Ovary (tissue), 7 donors: ENCODE measurements at regions not wholly inside any gene's neighbourhood (a gene's known extent, or its start where the extent isn't known, plus 50 kb on each side); places are given as distances from the start of the nearest gene placed in this dataset.

Experiments
- DNase-seq, 5 donors: peaks; one replicate each; pipeline ENCODE4 v3.0.0-alpha.2; 2019 to 2020
- H3K27ac ChIP-seq, 2 donors: fragments of 200-600 bp; one replicate each; pipeline versions ENCODE4 v1.5.1 to v1.8.0; 2019 to 2022
- H3K27me3 ChIP-seq: fragments of 200-600 bp; one replicate; pipeline ENCODE4 v1.8.0; 2022
- H3K36me3 ChIP-seq: fragments of 200-600 bp; sonication (generic); one replicate; pipeline ENCODE4 v1.5.1; 2019
- H3K4me1 ChIP-seq: one replicate; pipeline ENCODE4 v1.8.1; 2013; ENCODE audit warnings: mild to moderate bottlenecking, moderate library complexity; ENCODE audit not compliant: insufficient read depth
- H3K4me3 ChIP-seq: fragments of 200-600 bp; sonication (generic); one replicate; pipeline ENCODE4 v1.5.1; 2017
- H3K9me3 ChIP-seq, 2 donors: fragments of 200-600 bp in 1 of 2; sonication (generic) in 1 of 2; one replicate each; pipeline versions ENCODE4 v1.5.1 to v1.8.1; 2013 to 2019; ENCODE audit warnings: mild to moderate bottlenecking in 1 of 2, moderate library complexity in 1 of 2
- EP300 ChIP-seq: sonication (generic); formaldehyde crosslinking; IDR thresholded peaks from one replicate; pipeline ENCODE4 v1.6.1; 2017; ENCODE audit warnings: antibody characterized with exemption
- POLR2A ChIP-seq: fragments of 450-650 bp; IDR thresholded peaks from one replicate; pipeline ENCODE4 v1.6.1; 2017; ENCODE audit warnings: antibody characterized with exemption, mild to moderate bottlenecking, moderate library complexity
- WGBS, 3 donors: extraction: QIAGEN DNeasy Blood & Tissue Kit in 1 of 3; methylation state at CpG; one replicate each; pipeline versions ENCODE4 v1.1.5 to v1.1.7; 2013 to 2017; 5-methylcytosine and 5-hydroxymethylcytosine counted together
- intact Hi-C, 4 donors: fragments of 100-400 bp; cut with DNase I; formaldehyde crosslinking; loops; one replicate each; pipeline versions ENCODE4 v1.11.0 to v1.15.1; 2022 to 2023
- TF ChIP-seq, protein P1 (sequence below), 3 donors: fragments of 450-650 bp in 2 of 3; fragments of 200-600 bp in 1 of 3; IDR thresholded peaks; one replicate each; pipeline versions ENCODE4 v1.5.1 to v1.8.0; 2016 to 2022; ENCODE audit warnings: antibody characterized with exemption in 3 of 3, mild to moderate bottlenecking in 1 of 3
- donor health status: DM: no; HTN: no; CAD: no; lungs with moderate emphysema.
- donor health status: DM: no; HTN: no; CAD: no.
- donor health status: Bipolar disorder and iron deficiency.
- donor health status: DM: no; HTN: no; CAD: no.
- donor health status: DM: yes; HTN: yes; CAD: no.

DNA sequence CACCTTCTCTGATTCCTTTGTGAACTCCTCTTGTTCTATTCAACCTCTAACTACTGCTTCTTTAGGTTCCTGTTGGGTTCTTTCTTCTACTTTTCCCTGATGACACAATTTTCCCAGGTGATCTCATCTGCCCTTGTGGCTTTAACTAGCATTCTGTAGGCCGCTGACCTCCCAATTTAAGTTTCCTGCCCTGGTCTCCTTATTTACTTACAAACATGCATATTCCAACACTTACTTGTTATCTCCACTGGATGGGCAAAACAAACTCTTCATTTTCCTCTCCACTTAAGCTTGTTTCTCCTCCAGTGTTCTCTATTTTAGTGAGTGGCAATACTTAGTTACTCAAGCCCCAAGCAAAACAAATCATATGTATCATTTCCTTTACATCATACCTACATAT, 734.5 kb downstream of the METTL15 start:
- Histone ChIP-seq H3K36me3 (no peaks in the 10 kb centered on the region), H3K4me1 (no peaks in the 10 kb centered on the region), H3K27me3 (no peaks in the 10 kb centered on the region), H3K27ac (no peak overlapping the region), H3K9me3 (no peaks in the 10 kb centered on the region), H3K4me3 (no peak overlapping the region)
- DNase-seq: no peak
- WGBS, 3 donors: 78 to 90% (median 79%) methylated on average over 1 of the region's 1 CpG
- TF ChIP-seq POLR2A (no peak), EP300 (no peak)
- TF ChIP-seq, protein P1, sequence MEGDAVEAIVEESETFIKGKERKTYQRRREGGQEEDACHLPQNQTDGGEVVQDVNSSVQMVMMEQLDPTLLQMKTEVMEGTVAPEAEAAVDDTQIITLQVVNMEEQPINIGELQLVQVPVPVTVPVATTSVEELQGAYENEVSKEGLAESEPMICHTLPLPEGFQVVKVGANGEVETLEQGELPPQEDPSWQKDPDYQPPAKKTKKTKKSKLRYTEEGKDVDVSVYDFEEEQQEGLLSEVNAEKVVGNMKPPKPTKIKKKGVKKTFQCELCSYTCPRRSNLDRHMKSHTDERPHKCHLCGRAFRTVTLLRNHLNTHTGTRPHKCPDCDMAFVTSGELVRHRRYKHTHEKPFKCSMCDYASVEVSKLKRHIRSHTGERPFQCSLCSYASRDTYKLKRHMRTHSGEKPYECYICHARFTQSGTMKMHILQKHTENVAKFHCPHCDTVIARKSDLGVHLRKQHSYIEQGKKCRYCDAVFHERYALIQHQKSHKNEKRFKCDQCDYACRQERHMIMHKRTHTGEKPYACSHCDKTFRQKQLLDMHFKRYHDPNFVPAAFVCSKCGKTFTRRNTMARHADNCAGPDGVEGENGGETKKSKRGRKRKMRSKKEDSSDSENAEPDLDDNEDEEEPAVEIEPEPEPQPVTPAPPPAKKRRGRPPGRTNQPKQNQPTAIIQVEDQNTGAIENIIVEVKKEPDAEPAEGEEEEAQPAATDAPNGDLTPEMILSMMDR (IDR thresholded peaks at IDR 0.05): no peak
- intact Hi-C loops: no loop called here

- DNase-seq: no peak
- Histone ChIP-seq H3K4me3 (no peak overlapping the region), H3K27ac (no peak overlapping the region), H3K9me3 (no peaks in the 10 kb centered on the region), H3K36me3 (no peaks in the 10 kb centered on the region), H3K4me1 (no peaks in the 10 kb centered on the region), H3K27me3 (no peaks in the 10 kb centered on the region)
- WGBS, 3 donors: 29 to 41% (median 37%) methylated on average over 1 of the region's 1 CpG
- no peak for TF ChIP-seq EP300
- intact Hi-C loops: no loop called here
Measured at GRCh38 chr11:28838741-28839140, 730.6 kb downstream of the METTL15 start.

GRCh38 chr11:28837599-28837998, 729.4 kb downstream of the METTL15 start:
- intact Hi-C loops: no loop called here
- Histone ChIP-seq H3K9me3 (no peaks in the 10 kb centered on the region), H3K27me3 (no peaks in the 10 kb centered on the region), H3K27ac (no peak overlapping the region), H3K4me3 (no peak overlapping the region), H3K36me3 (no peaks in the 10 kb centered on the region), H3K4me1 (no peaks in the 10 kb centered on the region)
- DNase-seq: no peak
- TF ChIP-seq, protein P1 (IDR thresholded peaks at IDR 0.05): no peak
- TF ChIP-seq POLR2A (no peak), EP300 (no peak)
- 90 to 95% (median 92%) methylated on average over 8 of the region's 8 CpGs for WGBS, 3 donors

- Histone ChIP-seq H3K9me3 (no peaks in the 10 kb centered on the region), H3K27ac (no peak overlapping the region), H3K36me3 (no peaks in the 10 kb centered on the region), H3K4me3 (no peak overlapping the region), H3K27me3 (no peaks in the 10 kb centered on the region), H3K4me1 (no peaks in the 10 kb centered on the region)
- TF ChIP-seq, protein P1 (IDR thresholded peaks at IDR 0.05): no peak
- TF ChIP-seq POLR2A: no peak
- no peak for TF ChIP-seq EP300
- intact Hi-C loops: no loop called here
- DNase-seq: no peak
- WGBS, 3 donors: 28 to 51% (median 44%) methylated on average over 4 of the region's 4 CpGs
Measured at GRCh38 chr11:28836285-28837081, 728.3 kb downstream of the METTL15 start.

DNA sequence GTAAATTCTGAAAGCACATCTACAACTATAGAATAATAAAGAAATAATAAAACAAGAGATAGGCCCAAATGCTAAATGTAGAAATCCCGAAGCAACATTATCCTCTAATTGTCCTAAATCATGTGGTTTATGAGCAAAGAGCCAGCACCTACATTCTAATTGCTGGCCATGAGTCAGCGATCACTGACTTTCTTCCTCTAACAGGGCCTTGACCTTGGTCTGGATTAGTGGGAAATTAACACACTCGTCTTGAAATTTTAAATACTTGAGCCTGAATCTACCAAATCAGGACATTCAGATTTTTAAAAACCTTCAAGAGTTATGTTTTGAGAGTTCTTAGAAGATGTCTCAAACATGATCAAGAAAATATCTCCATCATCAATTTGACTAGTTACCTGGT, 727.6 kb downstream of the METTL15 start:
- Histone ChIP-seq H3K27ac (no peak overlapping the region), H3K27me3 (no peaks in the 10 kb centered on the region), H3K4me1 (no peaks in the 10 kb centered on the region), H3K36me3 (no peaks in the 10 kb centered on the region), H3K4me3 (no peak overlapping the region), H3K9me3 (no peaks in the 10 kb centered on the region)
- intact Hi-C loops: no loop called here
- DNase-seq: no peak
- TF ChIP-seq EP300 (no peak), POLR2A (no peak)
- TF ChIP-seq, protein P1 (IDR thresholded peaks at IDR 0.05): no peak
- WGBS, 3 donors: 5 to 18% (median 15%) methylated on average over 3 of the region's 3 CpGs
